ENCODE measurements at regions not wholly inside any gene's neighbourhood (a gene's known extent, or its start where the extent isn't known, plus 50 kb on each side); places are given as distances from the start of the nearest gene placed in this dataset.

DNA sequence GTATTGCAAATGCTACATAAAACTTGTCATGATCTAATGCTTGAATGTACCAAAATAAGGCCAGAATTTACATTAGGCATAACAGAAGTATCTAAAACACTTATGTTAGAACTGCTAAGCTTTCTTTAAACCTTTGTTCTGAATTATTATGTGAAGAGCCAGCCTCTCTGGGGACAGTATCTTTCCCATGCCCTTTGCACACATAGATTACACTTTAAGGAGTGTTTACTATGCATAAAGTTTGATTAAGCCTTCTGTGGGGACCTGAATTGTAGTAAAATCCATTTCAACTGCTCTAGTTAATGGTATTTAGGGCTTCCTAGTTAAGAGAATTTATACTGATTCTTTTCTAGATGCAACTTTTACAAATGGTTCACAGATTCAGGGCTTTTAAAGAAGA, 444.7 kb downstream of the IPMK start:
- TF ChIP-seq POLR2A (IDR thresholded peaks at IDR 0.05) (no peak), EP300 (IDR thresholded peaks at IDR 0.05) (no peak)
- TF ChIP-seq, protein P1, sequence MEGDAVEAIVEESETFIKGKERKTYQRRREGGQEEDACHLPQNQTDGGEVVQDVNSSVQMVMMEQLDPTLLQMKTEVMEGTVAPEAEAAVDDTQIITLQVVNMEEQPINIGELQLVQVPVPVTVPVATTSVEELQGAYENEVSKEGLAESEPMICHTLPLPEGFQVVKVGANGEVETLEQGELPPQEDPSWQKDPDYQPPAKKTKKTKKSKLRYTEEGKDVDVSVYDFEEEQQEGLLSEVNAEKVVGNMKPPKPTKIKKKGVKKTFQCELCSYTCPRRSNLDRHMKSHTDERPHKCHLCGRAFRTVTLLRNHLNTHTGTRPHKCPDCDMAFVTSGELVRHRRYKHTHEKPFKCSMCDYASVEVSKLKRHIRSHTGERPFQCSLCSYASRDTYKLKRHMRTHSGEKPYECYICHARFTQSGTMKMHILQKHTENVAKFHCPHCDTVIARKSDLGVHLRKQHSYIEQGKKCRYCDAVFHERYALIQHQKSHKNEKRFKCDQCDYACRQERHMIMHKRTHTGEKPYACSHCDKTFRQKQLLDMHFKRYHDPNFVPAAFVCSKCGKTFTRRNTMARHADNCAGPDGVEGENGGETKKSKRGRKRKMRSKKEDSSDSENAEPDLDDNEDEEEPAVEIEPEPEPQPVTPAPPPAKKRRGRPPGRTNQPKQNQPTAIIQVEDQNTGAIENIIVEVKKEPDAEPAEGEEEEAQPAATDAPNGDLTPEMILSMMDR (IDR thresholded peaks at IDR 0.05) = no peak

Data from tibial nerve (tissue), 4 donors.